ENCODE measurements at regions not wholly inside any gene's neighbourhood (a gene's known extent, or its start where the extent isn't known, plus 50 kb on each side); places are given as distances from the start of the nearest gene placed in this dataset.

- TF ChIP-seq CTCF (IDR thresholded peaks at IDR 0.05; ENCODE audit: insufficient read depth, low read length, poor library complexity, severe bottlenecking): no peak
- TF ChIP-seq EZH2phosphoT487 (conservative IDR thresholded peaks at IDR 0.05; ENCODE audit: low read length): no peak
Measured at GRCh38 chr6:139759086-139759485, 384.6 kb upstream of the CITED2 start.
